ENCODE measurements at regions not wholly inside any gene's neighbourhood (a gene's known extent, or its start where the extent isn't known, plus 50 kb on each side); places are given as distances from the start of the nearest gene placed in this dataset.

DNA sequence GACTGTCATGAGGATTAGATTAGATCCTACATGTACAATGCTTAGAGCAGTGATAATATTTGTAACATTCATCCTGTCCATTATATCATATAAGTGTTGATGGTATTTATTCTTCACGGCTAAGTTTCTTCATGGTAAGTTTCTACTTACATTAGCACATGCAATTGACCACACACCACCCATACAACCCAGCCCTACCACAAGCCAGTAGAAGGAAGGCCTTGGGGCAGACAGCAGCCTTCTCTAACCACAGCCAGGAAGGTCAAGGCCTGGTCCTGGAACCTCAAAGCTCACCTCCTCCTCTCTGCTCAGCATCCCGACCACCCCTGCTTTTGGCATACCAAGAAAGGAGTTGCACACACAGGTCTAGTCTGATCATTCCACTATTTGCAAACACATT lies 245.2 kb upstream of the SDK2 start:
- CTCF ChIA-PET, result no interaction called here
- H3K9me3 Mint-ChIP-seq (ENCODE audit: low read depth), result no peaks in the 10 kb centered on the region

DNA sequence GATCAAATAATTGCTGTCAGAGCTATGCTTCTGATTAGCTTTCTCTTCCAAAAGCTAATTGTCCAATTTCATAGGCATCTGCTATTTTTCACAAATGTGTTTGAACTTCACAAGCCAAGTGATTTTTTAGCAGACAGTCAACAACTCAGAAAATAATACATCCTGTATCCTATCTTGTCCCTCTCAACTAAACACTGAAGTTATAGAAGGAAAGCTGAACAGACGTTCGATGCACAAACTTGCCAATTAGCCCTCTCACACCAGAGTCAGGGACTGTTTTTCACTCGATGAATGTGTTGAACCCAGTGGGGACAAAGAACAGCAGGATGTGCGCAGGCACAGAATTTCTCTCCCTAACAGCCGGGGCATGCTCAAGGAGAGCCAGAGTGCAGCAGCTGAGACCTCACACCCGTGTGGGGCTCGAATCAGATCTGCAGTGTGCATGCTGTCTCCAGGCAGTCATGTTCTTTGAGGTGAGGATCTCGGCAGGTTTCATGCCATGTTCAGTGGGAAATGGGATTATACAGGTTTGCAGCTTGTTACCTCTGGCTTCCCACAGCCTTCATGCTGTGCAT lies 246.7 kb upstream of the SDK2 start:
- Mint-ChIP-seq H3K27me3 (no peaks in the 10 kb centered on the region), H3K36me3 (ENCODE audit: low read depth) (no peaks in the 10 kb centered on the region), H3K4me3 (no peak overlapping the region), H3K4me1 (no peaks in the 10 kb centered on the region), H3K27ac (no peak overlapping the region), H3K9me3 (ENCODE audit: low read depth) (no peaks in the 10 kb centered on the region)
- ATAC-seq, result no peak
- POLR2A ChIA-PET, result interaction anchor here (0.6 kb wide), 1 partner anchor 236 kb away, joined by 5 read pairs; no protein-coding TSS in a partner anchor
- no peak for DNase-seq
- intact Hi-C loops (cut with DNase I, micrococcal nuclease), result no loop called here
- CTCF ChIA-PET, result interaction anchor here (0.6 kb wide), 1 partner anchor 171 kb away, joined by 3 read pairs; no protein-coding TSS in a partner anchor

More for the DNA sequence above, 245.2 kb upstream of the SDK2 start:
- no peaks in the 10 kb centered on the region for H3K4me1 Mint-ChIP-seq
- H3K27me3 Mint-ChIP-seq, result no peaks in the 10 kb centered on the region
- DNase-seq, result no peak
- no peaks in the 10 kb centered on the region for H3K36me3 Mint-ChIP-seq (ENCODE audit: low read depth)
- ATAC-seq, result no peak
- intact Hi-C loops (cut with DNase I, micrococcal nuclease), result no loop called here
- H3K27ac Mint-ChIP-seq, result no peak overlapping the region
- H3K4me3 Mint-ChIP-seq, result no peak overlapping the region
- POLR2A ChIA-PET, result interaction anchor here (0.6 kb wide), 1 partner anchor 101 kb away, joined by 3 read pairs; no protein-coding TSS in a partner anchor

DNA sequence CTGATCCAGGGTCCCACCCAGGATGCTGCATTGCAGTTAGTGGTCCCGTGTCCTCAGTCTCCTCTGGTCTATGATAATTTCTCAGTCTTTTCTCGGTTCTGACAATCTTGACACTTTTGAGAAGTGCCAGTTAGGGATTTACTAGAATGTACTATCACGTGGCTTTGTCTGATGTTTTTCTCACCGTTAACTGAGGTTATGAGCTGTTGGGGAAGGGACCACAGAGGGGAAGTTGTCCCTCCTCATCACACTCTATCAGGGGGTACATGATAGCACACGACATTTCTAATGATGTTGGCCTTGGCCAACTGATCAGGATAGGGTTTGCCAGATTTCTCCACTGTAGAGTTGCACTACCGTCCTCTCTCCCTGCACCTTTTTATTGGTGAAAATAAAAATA lies 250.9 kb upstream of the SDK2 start:
- no peak overlapping the region for H3K4me3 Mint-ChIP-seq
- ChIA-PET CTCF (no interaction called here), POLR2A (no interaction called here)
- intact Hi-C loops (cut with DNase I, micrococcal nuclease), result no loop called here
- H3K4me1 Mint-ChIP-seq, result no peaks in the 10 kb centered on the region
- H3K9me3 Mint-ChIP-seq (ENCODE audit: low read depth), result no peaks in the 10 kb centered on the region
- DNase-seq (no peak), ATAC-seq (no peak)
- H3K27ac Mint-ChIP-seq, result no peak overlapping the region
- peaks cover 7% of the 10 kb centered on the region for H3K27me3 Mint-ChIP-seq
- H3K36me3 Mint-ChIP-seq (ENCODE audit: low read depth), result no peaks in the 10 kb centered on the region

DNA sequence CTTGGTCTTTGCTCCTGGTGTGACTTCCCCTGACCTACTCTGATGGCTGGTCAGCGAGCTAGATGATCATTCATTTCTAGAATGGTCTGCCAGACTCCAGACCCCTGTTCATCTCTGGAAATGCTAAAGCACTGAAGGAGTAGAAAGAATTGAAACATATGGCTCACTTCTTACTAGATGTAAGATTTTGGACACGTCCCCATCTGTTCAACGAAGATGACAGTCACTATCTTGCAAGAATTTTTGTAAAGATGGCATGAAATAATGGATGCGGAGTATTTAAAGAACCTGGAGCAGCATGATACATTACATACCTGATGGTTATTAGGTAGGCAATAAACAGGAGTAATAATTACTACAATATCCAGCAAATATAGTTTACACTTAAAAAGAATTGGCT lies 252.7 kb upstream of the SDK2 start:
- Mint-ChIP-seq H3K4me1 (peaks cover 8% of the 10 kb centered on the region), H3K36me3 (ENCODE audit: low read depth) (no peaks in the 10 kb centered on the region), H3K4me3 (no peak overlapping the region), H3K27ac (no peak overlapping the region), H3K27me3 (peaks cover 16% of the 10 kb centered on the region), H3K9me3 (ENCODE audit: low read depth) (no peaks in the 10 kb centered on the region)
- CTCF ChIA-PET, result no interaction called here
- POLR2A ChIA-PET, result no interaction called here
- ATAC-seq (no peak), DNase-seq (no peak)
- intact Hi-C loops (cut with DNase I, micrococcal nuclease), result no loop called here

DNA sequence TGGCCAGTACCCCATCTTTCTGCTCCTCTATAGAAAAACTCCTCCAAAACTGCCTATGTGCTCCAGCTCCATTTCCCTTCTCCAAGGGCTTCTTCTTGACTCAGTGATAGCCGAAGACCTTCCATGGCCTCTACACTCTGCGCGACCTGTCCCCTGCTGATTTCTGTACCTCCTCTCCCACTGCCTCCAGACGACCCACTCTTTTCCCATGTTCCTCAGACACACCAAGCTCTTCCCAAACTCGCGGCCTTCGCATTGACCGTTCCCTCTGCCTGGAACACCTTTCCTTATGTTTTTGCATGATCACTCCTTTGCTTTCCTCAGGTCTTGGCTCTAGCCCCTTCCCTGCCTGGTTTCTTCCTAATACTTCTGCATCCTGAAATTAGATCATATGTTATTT lies 255.6 kb upstream of the SDK2 start:
- ChIA-PET POLR2A (no interaction called here), CTCF (interaction anchor here (0.6 kb wide), 1 partner anchor 23 kb away, joined by 3 read pairs; no protein-coding TSS in a partner anchor)
- Mint-ChIP-seq H3K4me3 (no peak overlapping the region), H3K36me3 (ENCODE audit: low read depth) (no peaks in the 10 kb centered on the region), H3K4me1 (peaks cover 9% of the 10 kb centered on the region), H3K27ac (no peak overlapping the region), H3K9me3 (ENCODE audit: low read depth) (no peaks in the 10 kb centered on the region), H3K27me3 (peaks cover 22% of the 10 kb centered on the region)
- ATAC-seq (no peak), DNase-seq (no peak)
- intact Hi-C loops (cut with DNase I, micrococcal nuclease), result no loop called here

DNA sequence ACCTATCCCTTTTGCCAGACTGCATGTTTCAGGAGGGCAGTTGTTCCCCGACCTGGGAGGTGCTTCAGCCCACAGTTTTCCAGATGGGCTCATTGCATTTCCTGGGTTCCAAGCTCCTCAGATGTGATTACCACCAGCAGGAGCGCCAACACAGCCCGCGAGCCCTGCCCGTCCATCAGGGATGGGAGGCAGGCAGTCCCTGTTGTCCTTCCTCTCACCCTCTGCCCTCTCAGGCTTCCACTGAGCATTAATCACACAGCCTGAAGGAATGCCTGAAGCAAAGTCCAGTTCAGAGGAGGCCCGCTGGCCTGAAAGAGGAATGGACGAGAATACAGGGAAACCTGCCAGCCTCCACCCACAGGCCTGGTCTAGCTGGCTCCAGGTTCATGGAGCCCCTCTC lies 256.3 kb upstream of the SDK2 start:
- H3K27ac Mint-ChIP-seq, result no peak overlapping the region
- peaks cover 22% of the 10 kb centered on the region for H3K27me3 Mint-ChIP-seq
- H3K4me3 Mint-ChIP-seq, result no peak overlapping the region
- no peaks in the 10 kb centered on the region for H3K9me3 Mint-ChIP-seq (ENCODE audit: low read depth)
- no peaks in the 10 kb centered on the region for H3K36me3 Mint-ChIP-seq (ENCODE audit: low read depth)
- ATAC-seq (no peak), DNase-seq (no peak)
- CTCF ChIA-PET, result no interaction called here
- H3K4me1 Mint-ChIP-seq, result peaks cover 9% of the 10 kb centered on the region
- POLR2A ChIA-PET, result no interaction called here
- intact Hi-C loops (cut with DNase I, micrococcal nuclease), result no loop called here

DNA sequence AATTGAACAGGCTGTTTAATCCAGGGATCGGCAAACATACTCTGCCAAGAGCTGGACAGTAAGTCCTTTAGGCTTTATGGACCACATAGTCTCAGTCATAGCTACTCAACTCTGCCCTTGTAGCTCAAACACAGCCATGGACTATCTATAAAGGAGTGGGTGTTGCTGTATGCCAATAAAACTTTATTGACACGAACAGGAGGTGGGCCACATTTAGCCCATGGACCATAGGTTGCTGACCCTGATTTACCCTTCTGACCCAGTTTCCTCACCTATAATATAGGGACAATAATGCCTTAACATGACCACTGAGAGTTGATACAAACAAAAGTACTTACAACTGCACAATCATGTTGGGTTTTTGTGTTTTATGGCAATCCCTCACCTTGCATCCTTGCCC lies 257.0 kb upstream of the SDK2 start:
- ChIA-PET CTCF (no interaction called here), POLR2A (no interaction called here)
- Mint-ChIP-seq H3K4me3 (no peak overlapping the region), H3K36me3 (ENCODE audit: low read depth) (no peaks in the 10 kb centered on the region), H3K4me1 (peaks cover 9% of the 10 kb centered on the region), H3K27ac (no peak overlapping the region), H3K9me3 (ENCODE audit: low read depth) (peaks cover 2% of the 10 kb centered on the region), H3K27me3 (peaks cover 24% of the 10 kb centered on the region)
- no peak for DNase-seq
- no peak for ATAC-seq
- intact Hi-C loops (cut with DNase I, micrococcal nuclease), result no loop called here

DNA sequence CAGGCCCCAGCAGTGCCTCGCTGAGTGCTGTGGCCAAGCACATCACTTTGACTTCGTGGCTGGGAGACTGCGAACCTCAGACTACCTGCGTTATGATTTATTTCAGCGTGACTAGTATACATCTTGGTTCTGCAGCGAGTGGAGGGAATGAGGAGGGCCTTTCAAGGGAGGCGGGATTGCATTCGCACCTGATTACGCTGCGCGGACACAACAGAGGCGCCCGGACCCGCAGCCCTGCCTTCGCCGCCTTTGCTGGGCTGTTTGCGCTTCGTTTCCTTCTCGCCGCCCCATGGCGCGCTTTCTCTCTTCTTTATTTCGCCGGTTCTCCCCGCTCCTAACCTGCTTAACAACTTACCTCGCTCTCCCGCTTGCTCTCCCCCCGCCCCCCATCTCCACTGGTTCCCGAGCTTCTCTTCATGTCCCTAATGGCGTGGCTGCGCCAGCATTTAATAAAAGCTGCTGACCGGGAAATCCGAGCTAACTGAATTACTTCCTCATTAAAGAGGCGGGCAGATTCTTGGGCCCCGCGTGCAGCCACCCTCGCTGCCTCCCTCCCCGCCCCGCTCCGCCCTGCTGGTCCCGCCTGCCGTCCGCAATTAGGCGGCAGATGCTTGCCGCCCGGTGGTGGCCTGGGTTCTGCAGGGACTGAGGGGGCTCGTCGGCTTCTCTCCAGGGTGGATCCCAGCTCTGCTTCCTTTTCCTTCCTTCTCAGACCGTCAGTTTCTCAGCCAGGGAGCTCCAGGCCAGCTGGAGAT lies 257.6 kb upstream of the SDK2 start:
- intact Hi-C loops (cut with DNase I, micrococcal nuclease), result no loop called here
- peak; percentile 57 for DNase-seq

DNA sequence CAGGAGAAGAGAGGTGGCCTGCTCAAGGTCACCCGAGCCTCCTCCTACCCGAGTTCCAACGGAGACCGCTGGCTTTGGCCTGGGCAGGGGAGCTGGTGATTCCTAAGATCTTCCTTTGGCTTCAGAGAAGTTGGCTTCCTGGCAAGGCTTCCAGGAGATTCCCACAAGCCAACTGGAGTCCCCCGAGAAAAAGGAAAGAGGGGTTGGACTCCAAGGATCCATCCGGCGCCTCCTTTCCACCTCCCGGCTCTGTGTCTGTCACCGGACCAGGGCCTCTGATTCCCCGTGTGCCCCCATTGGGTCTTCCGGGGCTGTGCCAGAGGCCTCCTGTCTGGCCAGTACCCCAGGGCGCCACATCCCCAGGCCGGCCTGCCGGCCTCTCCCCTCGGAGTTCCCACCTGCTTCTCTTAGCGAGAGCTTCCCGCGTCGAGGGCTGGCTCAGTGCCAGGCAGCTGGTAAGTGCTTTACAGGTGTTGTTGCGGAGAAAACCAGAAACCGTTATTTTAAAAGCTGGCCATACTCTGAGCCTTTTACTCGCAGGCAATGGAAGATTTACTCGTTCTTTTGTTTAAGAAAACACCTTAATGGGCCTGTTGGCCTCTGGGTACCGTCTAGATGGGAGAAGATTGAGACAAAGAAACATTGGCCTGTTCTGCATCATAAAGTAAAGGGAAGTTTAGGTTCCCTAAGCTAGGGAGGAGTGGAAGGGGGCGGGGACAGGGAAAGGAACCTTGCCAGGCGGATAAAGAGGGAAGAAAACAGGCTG lies 258.4 kb upstream of the SDK2 start:
- H3K4me3 Mint-ChIP-seq, result peak overlapping the region; percentile 65
- POLR2A ChIA-PET, result no interaction called here
- intact Hi-C loops (cut with DNase I, micrococcal nuclease), result no loop called here
- no peaks in the 10 kb centered on the region for H3K36me3 Mint-ChIP-seq (ENCODE audit: low read depth)
- DNase-seq, result peak; percentile 19
- peaks cover 9% of the 10 kb centered on the region for H3K4me1 Mint-ChIP-seq
- no peak for ATAC-seq
- CTCF ChIA-PET, result interaction anchor here (0.8 to 1.1 kb wide), 2 partner anchors 11 to 182 kb away, joined by 4 to 5 read pairs; no protein-coding TSS in a partner anchor
- H3K27me3 Mint-ChIP-seq, result peaks cover 24% of the 10 kb centered on the region
- H3K9me3 Mint-ChIP-seq (ENCODE audit: low read depth), result peaks cover 2% of the 10 kb centered on the region
- H3K27ac Mint-ChIP-seq, result no peak overlapping the region

More for the DNA sequence above, 257.6 kb upstream of the SDK2 start:
- POLR2A ChIA-PET, result no interaction called here
- CTCF ChIA-PET, result interaction anchor here (0.8 kb wide), 1 partner anchor 181 kb away, joined by 4 read pairs; no protein-coding TSS in a partner anchor
- Mint-ChIP-seq H3K27ac (no peak overlapping the region), H3K27me3 (peaks cover 24% of the 10 kb centered on the region), H3K4me3 (peak overlapping the region; percentile 65), H3K9me3 (ENCODE audit: low read depth) (peaks cover 2% of the 10 kb centered on the region), H3K36me3 (ENCODE audit: low read depth) (no peaks in the 10 kb centered on the region), H3K4me1 (peaks cover 9% of the 10 kb centered on the region)
- peak; percentile 74 for ATAC-seq

DNA sequence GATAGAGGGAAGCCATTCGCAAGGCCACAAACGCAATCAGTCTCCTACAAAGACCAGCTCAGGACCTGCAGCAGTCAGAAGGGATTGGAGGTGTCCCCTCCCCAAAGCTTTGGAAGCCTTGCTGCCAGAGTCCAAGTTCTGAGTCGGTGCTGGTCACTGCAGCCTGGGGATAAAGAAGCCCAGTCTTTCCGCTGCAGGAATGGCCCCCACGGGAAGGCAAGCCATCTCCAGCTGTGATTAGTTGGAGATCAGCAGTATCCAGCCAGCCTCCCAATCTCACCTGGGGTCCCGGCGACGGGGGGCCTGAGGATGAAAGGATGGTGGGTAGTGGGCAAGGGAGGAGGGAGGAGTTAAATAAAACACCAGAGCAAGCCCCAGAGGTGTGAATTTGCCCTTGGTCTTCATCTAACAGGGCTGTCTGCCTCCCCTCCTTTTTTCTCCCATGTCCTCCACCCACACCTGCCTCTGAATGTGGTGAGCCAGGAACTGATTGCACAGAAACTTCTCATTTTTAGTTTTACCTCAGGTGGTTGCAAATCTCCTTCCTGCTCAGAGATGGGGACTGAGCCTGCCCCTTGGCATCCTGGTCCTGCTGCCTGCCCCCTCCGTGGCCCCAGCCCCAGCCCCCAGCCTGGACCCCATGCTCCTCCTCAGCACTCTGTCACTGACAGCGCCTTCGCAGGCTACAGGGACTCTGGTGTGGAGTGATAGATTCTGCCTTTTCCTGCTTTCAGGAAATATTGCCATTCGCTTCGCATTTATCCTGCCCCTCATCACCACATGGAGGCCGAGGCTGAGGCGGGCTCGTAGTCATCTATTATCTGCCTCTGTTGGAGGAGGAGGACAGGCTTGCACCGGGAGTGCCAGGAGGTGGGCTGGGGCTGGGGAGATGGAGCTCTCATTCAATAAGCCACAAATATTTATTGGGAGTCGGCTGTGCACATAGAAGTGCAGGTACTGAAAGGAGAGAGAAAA lies 262.9 kb upstream of the SDK2 start:
- Mint-ChIP-seq H3K27me3 (peaks cover 15% of the 10 kb centered on the region), H3K9me3 (ENCODE audit: low read depth) (peaks cover 2% of the 10 kb centered on the region), H3K4me1 (no peaks in the 10 kb centered on the region), H3K4me3 (no peak overlapping the region), H3K36me3 (ENCODE audit: low read depth) (no peaks in the 10 kb centered on the region), H3K27ac (no peak overlapping the region)
- POLR2A ChIA-PET, result no interaction called here
- intact Hi-C loops (cut with DNase I, micrococcal nuclease), result no loop called here
- CTCF ChIA-PET, result interaction anchor here (1.2 kb wide), 1 partner anchor 27 kb away, joined by 3 read pairs; no protein-coding TSS in a partner anchor
- ATAC-seq (no peak), DNase-seq (no peak)

DNA sequence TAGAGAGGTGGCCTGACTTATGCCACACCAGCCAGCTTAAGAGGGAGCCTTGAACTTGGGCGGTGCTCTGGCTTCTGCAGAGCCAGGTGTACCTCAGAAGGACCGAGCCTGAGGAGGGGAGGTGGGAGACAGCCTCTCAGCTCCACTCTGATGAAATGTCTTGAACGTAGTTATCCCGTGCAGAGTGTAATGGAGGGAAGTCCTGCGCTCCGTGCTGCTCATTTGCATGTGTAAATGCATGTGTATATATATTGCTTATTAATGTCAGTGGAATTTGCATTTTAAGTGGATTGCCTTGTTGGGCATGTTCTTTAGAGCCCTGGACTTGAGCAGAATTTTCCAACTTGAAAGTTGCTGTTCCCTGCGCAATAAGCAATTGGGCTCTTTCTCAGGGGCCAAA lies 264.9 kb upstream of the SDK2 start:
- ATAC-seq (no peak), DNase-seq (no peak)
- peaks cover 13% of the 10 kb centered on the region for H3K27me3 Mint-ChIP-seq
- CTCF ChIA-PET, result no interaction called here
- H3K27ac Mint-ChIP-seq, result no peak overlapping the region
- H3K4me1 Mint-ChIP-seq, result no peaks in the 10 kb centered on the region
- peaks cover 2% of the 10 kb centered on the region for H3K9me3 Mint-ChIP-seq (ENCODE audit: low read depth)
- intact Hi-C loops (cut with DNase I, micrococcal nuclease), result no loop called here
- H3K4me3 Mint-ChIP-seq, result no peak overlapping the region
- POLR2A ChIA-PET, result no interaction called here
- no peaks in the 10 kb centered on the region for H3K36me3 Mint-ChIP-seq (ENCODE audit: low read depth)

All from activated CD4-positive, alpha-beta T cell treated with anti-CD3 and anti-CD28 coated beads for 36 hours (primary cell).